Hepatocyte (in vitro differentiated cells): ENCODE measurements at regions not wholly inside any gene's neighbourhood (a gene's known extent, or its start where the extent isn't known, plus 50 kb on each side); places are given as distances from the start of the nearest gene placed in this dataset.

Experiments used
- DNase-seq: peaks from one replicate; pipeline ENCODE4 v3.0.0-alpha.2; 2016; ENCODE audit warnings: low spot score
- H2AFZ ChIP-seq: fragments of 200-600 bp; sonication (generic); 2 replicates; pipeline ENCODE4 v1.6.0; 2016; ENCODE audit warnings: antibody characterized with exemption, mild to moderate bottlenecking
- H3K27ac ChIP-seq: fragments of 200-600 bp; sonication (generic); 2 replicates; pipeline ENCODE4 v1.5.1; 2016; ENCODE audit warnings: mild to moderate bottlenecking
- H3K27me3 ChIP-seq: fragments of 200-600 bp; sonication (generic); 2 replicates; pipeline ENCODE4 v1.6.1; 2016
- H3K36me3 ChIP-seq: fragments of 200-600 bp; sonication (generic); replicated peaks from 2 replicates; pipeline ENCODE4 v1.5.1; 2016; ENCODE audit warnings: low read depth; ENCODE audit not compliant: insufficient read depth
- H3K4me1 ChIP-seq: fragments of 200-600 bp; sonication (generic); 2 replicates; pipeline ENCODE4 v1.5.1; 2016; ENCODE audit warnings: mild to moderate bottlenecking, moderate library complexity; ENCODE audit not compliant: insufficient read depth
- H3K4me2 ChIP-seq: fragments of 200-600 bp; sonication (generic); 2 replicates; pipeline ENCODE4 v1.6.0; 2016
- H3K4me3 ChIP-seq: fragments of 200-600 bp; sonication (generic); 2 replicates; pipeline ENCODE4 v1.5.1; 2016; ENCODE audit warnings: mild to moderate bottlenecking
- H3K79me2 ChIP-seq: fragments of 200-600 bp; sonication (generic); 2 replicates; pipeline ENCODE4 v1.6.0; 2017; ENCODE audit warnings: mild to moderate bottlenecking
- H3K9me2 ChIP-seq: fragments of 200-600 bp; sonication (generic); replicated peaks from 2 replicates; pipeline ENCODE4 v1.6.0; 2017; ENCODE audit warnings: mild to moderate bottlenecking; ENCODE audit not compliant: insufficient read depth
- H3K9me3 ChIP-seq: fragments of 200-600 bp; sonication (generic); 2 replicates; pipeline ENCODE4 v1.5.1; 2016; ENCODE audit warnings: low read depth, mild to moderate bottlenecking
- H4K20me1 ChIP-seq: fragments of 200-600 bp; sonication (generic); 2 replicates; pipeline ENCODE4 v1.6.0; 2016; ENCODE audit warnings: mild to moderate bottlenecking; ENCODE audit not compliant: insufficient read depth, poor library complexity, severe bottlenecking
- EZH2 ChIP-seq: fragments of 200-600 bp; sonication (generic); IDR thresholded peaks from 2 replicates; pipeline ENCODE4 v1.6.1; 2016; ENCODE audit warnings: antibody characterized with exemption, mild to moderate bottlenecking, borderline replicate concordance
- EZH2phosphoT487 ChIP-seq: fragments of 200-600 bp; sonication (generic); IDR thresholded peaks from one replicate; pipeline ENCODE4 v1.6.1; 2018; ENCODE audit warnings: antibody characterized with exemption, mild to moderate bottlenecking, low read depth, moderate library complexity; ENCODE audit not compliant: unreplicated experiment, severe bottlenecking
- WGBS: methylation state at CpG from one replicate; pipeline ENCODE4 v1.1.6; 2016; ENCODE audit warnings: low lambda C conversion rate; ENCODE audit errors: missing lambda C conversion rate; 5-methylcytosine and 5-hydroxymethylcytosine counted together
- TF ChIP-seq, protein P1 (sequence below): fragments of 200-600 bp; sonication (generic); IDR thresholded peaks from 2 replicates; pipeline ENCODE4 v1.5.1; 2016; ENCODE audit warnings: antibody characterized with exemption, mild to moderate bottlenecking; ENCODE audit not compliant: poor library complexity

DNA sequence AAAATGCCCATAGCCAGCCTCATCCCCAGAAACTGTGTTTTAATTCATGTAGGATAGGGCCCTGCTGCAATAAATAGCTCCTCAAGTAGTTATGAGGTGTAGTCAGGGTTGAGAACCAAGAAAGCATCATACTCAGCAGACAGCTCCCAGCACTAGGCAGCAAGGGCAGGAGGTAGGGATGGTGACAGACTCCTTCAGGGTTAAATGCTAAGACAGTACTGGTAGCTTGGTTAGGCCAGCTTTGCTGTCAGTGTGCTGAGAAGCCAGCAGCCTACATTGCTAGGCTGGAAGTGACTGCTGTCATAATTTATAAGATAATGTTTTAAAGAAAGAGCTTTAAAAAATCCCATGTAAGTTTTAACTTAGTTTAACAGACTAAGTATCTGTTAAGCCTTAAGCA, 113.9 kb upstream of the IMMP2L start:
- H3K4me1 ChIP-seq: no peaks in the 10 kb centered on the region
- H3K79me2 ChIP-seq: no peaks in the 10 kb centered on the region
- no peak for TF ChIP-seq EZH2
- TF ChIP-seq, protein P1, sequence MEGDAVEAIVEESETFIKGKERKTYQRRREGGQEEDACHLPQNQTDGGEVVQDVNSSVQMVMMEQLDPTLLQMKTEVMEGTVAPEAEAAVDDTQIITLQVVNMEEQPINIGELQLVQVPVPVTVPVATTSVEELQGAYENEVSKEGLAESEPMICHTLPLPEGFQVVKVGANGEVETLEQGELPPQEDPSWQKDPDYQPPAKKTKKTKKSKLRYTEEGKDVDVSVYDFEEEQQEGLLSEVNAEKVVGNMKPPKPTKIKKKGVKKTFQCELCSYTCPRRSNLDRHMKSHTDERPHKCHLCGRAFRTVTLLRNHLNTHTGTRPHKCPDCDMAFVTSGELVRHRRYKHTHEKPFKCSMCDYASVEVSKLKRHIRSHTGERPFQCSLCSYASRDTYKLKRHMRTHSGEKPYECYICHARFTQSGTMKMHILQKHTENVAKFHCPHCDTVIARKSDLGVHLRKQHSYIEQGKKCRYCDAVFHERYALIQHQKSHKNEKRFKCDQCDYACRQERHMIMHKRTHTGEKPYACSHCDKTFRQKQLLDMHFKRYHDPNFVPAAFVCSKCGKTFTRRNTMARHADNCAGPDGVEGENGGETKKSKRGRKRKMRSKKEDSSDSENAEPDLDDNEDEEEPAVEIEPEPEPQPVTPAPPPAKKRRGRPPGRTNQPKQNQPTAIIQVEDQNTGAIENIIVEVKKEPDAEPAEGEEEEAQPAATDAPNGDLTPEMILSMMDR: no peak
- no peak for TF ChIP-seq EZH2phosphoT487
- H3K4me2 ChIP-seq: no peak overlapping the region
- H2AFZ ChIP-seq: no peak overlapping the region
- H4K20me1 ChIP-seq: no peaks in the 10 kb centered on the region
- H3K9me3 ChIP-seq: no peaks in the 10 kb centered on the region
- H3K9me2 ChIP-seq: no peaks in the 10 kb centered on the region
- no peak overlapping the region for H3K4me3 ChIP-seq
- no peaks in the 10 kb centered on the region for H3K36me3 ChIP-seq
- H3K27me3 ChIP-seq: peaks cover 4% of the 10 kb centered on the region
- no peak for DNase-seq
- no peak overlapping the region for H3K27ac ChIP-seq

DNA sequence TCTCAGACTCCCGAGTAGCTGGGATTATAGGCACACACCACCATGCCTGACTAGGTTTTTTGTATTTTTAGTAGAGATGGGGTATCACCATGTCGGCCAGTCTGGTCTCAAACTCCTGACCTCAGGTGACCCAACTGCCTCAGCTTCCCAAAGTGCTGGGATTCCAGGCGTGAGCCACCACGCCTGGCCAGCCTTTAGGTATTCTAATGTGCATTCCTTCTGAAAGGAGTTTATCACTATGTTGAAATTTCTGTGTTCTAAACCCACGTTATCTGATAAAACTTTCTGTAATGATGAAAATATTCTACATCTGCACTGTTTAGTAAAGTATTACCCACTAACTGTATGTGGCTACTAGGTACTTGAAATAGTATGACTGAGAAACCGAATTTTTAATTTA, 110.6 kb upstream of the IMMP2L start:
- Histone ChIP-seq H3K4me3 (no peak overlapping the region), H3K27ac (no peak overlapping the region), H3K79me2 (no peaks in the 10 kb centered on the region), H3K36me3 (no peaks in the 10 kb centered on the region), H3K9me2 (no peaks in the 10 kb centered on the region), H3K9me3 (no peaks in the 10 kb centered on the region), H3K27me3 (peaks cover 4% of the 10 kb centered on the region), H3K4me1 (no peaks in the 10 kb centered on the region), H3K4me2 (no peak overlapping the region), H4K20me1 (no peaks in the 10 kb centered on the region), H2AFZ (no peak overlapping the region)
- no peak for DNase-seq
- TF ChIP-seq, protein P1: no peak
- TF ChIP-seq EZH2 (no peak), EZH2phosphoT487 (no peak)
- 87% methylated on average over 6 of the region's 6 CpGs for WGBS

DNA sequence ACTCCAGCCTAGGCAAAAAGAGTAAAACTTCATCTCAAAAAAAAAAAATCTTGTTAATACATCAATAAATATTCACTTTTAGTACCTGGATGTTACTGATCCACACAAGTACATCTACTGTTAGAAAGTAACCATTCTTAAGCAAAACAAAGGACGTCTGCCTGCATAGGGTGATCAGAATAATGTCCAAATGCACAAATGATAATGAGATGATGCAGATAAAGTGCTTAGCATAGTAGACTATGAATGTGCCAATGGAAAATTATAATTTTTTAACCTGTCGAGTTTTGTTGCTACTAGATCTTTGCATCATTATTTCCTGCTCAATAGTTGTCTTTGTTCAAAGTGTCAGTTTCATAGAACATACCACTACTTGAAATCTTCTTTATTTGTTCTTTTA, 109.6 kb upstream of the IMMP2L start:
- H3K27ac ChIP-seq: no peak overlapping the region
- no peaks in the 10 kb centered on the region for H3K36me3 ChIP-seq
- no peak overlapping the region for H2AFZ ChIP-seq
- 93% methylated on average over 2 of the region's 2 CpGs for WGBS
- H3K27me3 ChIP-seq: no peaks in the 10 kb centered on the region
- H3K79me2 ChIP-seq: no peaks in the 10 kb centered on the region
- TF ChIP-seq EZH2 (no peak), EZH2phosphoT487 (no peak)
- TF ChIP-seq, protein P1: no peak
- DNase-seq: no peak
- no peaks in the 10 kb centered on the region for H3K9me3 ChIP-seq
- H4K20me1 ChIP-seq: no peaks in the 10 kb centered on the region
- H3K4me3 ChIP-seq: no peak overlapping the region
- no peak overlapping the region for H3K4me2 ChIP-seq
- H3K4me1 ChIP-seq: no peaks in the 10 kb centered on the region
- H3K9me2 ChIP-seq: no peaks in the 10 kb centered on the region

DNA sequence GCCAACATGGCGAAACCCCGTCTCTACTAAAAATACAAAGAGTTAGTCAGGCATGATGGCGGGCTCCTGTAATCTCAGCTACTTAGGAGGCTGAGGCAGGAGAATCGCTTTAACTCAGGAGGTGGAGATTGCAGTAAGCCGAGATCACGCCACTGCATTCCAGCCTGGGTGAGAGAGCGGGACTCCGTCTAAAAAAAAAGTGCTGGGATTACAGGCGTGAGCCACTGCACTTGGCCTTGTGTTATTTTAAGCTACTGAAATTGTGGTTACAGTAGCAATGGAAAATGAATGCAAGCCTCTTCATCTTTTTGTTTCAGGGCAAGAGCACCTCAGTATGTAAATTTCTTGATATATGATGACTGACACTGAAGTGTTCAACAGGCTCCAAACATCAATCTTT, 106.4 kb upstream of the IMMP2L start:
- Histone ChIP-seq H3K9me3 (no peaks in the 10 kb centered on the region), H3K4me1 (no peaks in the 10 kb centered on the region), H3K27ac (no peak overlapping the region), H3K4me2 (no peak overlapping the region), H3K9me2 (no peaks in the 10 kb centered on the region), H4K20me1 (no peaks in the 10 kb centered on the region), H3K4me3 (no peak overlapping the region), H3K36me3 (no peaks in the 10 kb centered on the region), H3K79me2 (no peaks in the 10 kb centered on the region), H2AFZ (no peak overlapping the region), H3K27me3 (no peaks in the 10 kb centered on the region)
- 95% methylated on average over 9 of the region's 9 CpGs for WGBS
- TF ChIP-seq EZH2phosphoT487 (no peak), EZH2 (no peak)
- TF ChIP-seq, protein P1: no peak
- no peak for DNase-seq
